HEK293 (cell line): ENCODE measurements at regions not wholly inside any gene's neighbourhood (a gene's known extent, or its start where the extent isn't known, plus 50 kb on each side); places are given as distances from the start of the nearest gene placed in this dataset.

Source experiments
- CTCF ChIA-PET: fragments of 350-600 bp; formaldehyde crosslinking; extraction: SDS; loops from one replicate; lab custom pipeline; 2021; ENCODE audit warnings: antibody characterized with exemption; lab: Yijun Ruan, JAX
- POLR2A ChIA-PET: fragments of 300-600 bp; formaldehyde crosslinking; extraction: SDS; loops from one replicate; lab custom pipeline; 2020; ENCODE audit warnings: antibody characterized with exemption, inconsistent platforms; lab: Yijun Ruan, JAX
- H3K27ac ChIP-seq: fragments of 200-500 bp; sonication (Bioruptor generic); 2 replicates; pipeline ENCODE4 v1.5.1; 2014; ENCODE audit warnings: low read depth, low read length, control low read depth, inconsistent platforms; ENCODE audit errors: extremely low read depth
- H3K36me3 ChIP-seq, 2 experiments: fragments of 200-500 bp in 1 of 2; sonication (Bioruptor generic) in 1 of 2; 1 replicate in 1 of 2; 2 replicates in 1 of 2; pipeline ENCODE4 v1.5.1; 2014 to 2017; ENCODE audit warnings: inconsistent platforms in 2 of 2, low read length in 2 of 2; ENCODE audit not compliant: control insufficient read depth in 2 of 2, insufficient read depth in 1 of 2
- H3K4me1 ChIP-seq: fragments of 200-500 bp; sonication (Bioruptor generic); 2 replicates; pipeline ENCODE4 v1.5.1; 2014; ENCODE audit warnings: mild to moderate bottlenecking, low read length, inconsistent platforms; ENCODE audit not compliant: control insufficient read depth, insufficient read depth
- H3K4me3 ChIP-seq: 2 replicates; pipeline ENCODE4 v1.5.1; 2011; ENCODE audit warnings: low read depth, mild to moderate bottlenecking, control low read depth, low read length, moderate library complexity
- H3K9me3 ChIP-seq: fragments of 200-500 bp; sonication (Bioruptor generic); 2 replicates; pipeline ENCODE4 v1.5.1; 2014; ENCODE audit warnings: low read depth, low read length, inconsistent platforms; ENCODE audit not compliant: control insufficient read depth, insufficient read depth
- HOXA7 ChIP-seq: sonication (generic); formaldehyde crosslinking; IDR thresholded peaks from 2 replicates; pipeline ENCODE4 v1.8.1; 2022; ENCODE audit warnings: missing genetic modification reagents, borderline replicate concordance
- KLF17 ChIP-seq: fragments of 450-650 bp; formaldehyde crosslinking; IDR thresholded peaks from 2 replicates; pipeline ENCODE4 v1.5.1; 2016; ENCODE audit warnings: missing biosample characterization, missing genetic modification characterization
- MEIS1 ChIP-seq: sonication (generic); formaldehyde crosslinking; IDR thresholded peaks from 2 replicates; pipeline ENCODE4 v1.8.1; 2022; ENCODE audit warnings: missing genetic modification reagents, mild to moderate bottlenecking, borderline replicate concordance
- MZF1 ChIP-seq: fragments of 450-650 bp; formaldehyde crosslinking; IDR thresholded peaks from 2 replicates; pipeline ENCODE4 v1.5.1; 2017; ENCODE audit warnings: missing biosample characterization, missing genetic modification characterization, borderline replicate concordance
- OSR2 ChIP-seq: fragments of 450-650 bp; formaldehyde crosslinking; IDR thresholded peaks from 2 replicates; pipeline ENCODE4 v1.5.1; 2016; ENCODE audit warnings: missing biosample characterization, missing genetic modification characterization
- PRDM10 ChIP-seq: fragments of 450-650 bp; formaldehyde crosslinking; IDR thresholded peaks from 2 replicates; pipeline ENCODE4 v1.5.1; 2016; ENCODE audit warnings: missing biosample characterization, missing genetic modification characterization
- PRDM2 ChIP-seq: fragments of 450-650 bp; formaldehyde crosslinking; IDR thresholded peaks from 2 replicates; pipeline ENCODE4 v1.5.1; 2016; ENCODE audit warnings: missing biosample characterization, missing genetic modification characterization, borderline replicate concordance
- SCRT1 ChIP-seq: fragments of 450-650 bp; formaldehyde crosslinking; IDR thresholded peaks from 2 replicates; pipeline ENCODE4 v1.5.1; 2016; ENCODE audit warnings: missing biosample characterization, missing genetic modification characterization, borderline replicate concordance
- ZBTB20 ChIP-seq: fragments of 450-650 bp; formaldehyde crosslinking; IDR thresholded peaks from 2 replicates; pipeline ENCODE4 v1.5.1; 2016; ENCODE audit warnings: missing biosample characterization, missing genetic modification characterization
- ZBTB8A ChIP-seq: fragments of 450-650 bp; formaldehyde crosslinking; IDR thresholded peaks from 2 replicates; pipeline ENCODE4 v1.5.1; 2016; ENCODE audit warnings: missing biosample characterization, missing genetic modification characterization
- ZFP69B ChIP-seq: fragments of 450-650 bp; formaldehyde crosslinking; IDR thresholded peaks from 2 replicates; pipeline ENCODE4 v1.5.1; 2016; ENCODE audit warnings: missing biosample characterization, missing genetic modification characterization
- ZNF239 ChIP-seq: fragments of 450-650 bp; formaldehyde crosslinking; IDR thresholded peaks from 2 replicates; pipeline ENCODE4 v1.5.1; 2016; ENCODE audit warnings: missing biosample characterization, missing genetic modification characterization
- ZNF26 ChIP-seq: fragments of 450-650 bp; formaldehyde crosslinking; IDR thresholded peaks from 2 replicates; pipeline ENCODE4 v1.5.1; 2016; ENCODE audit warnings: missing biosample characterization, missing genetic modification characterization
- ZNF266 ChIP-seq: fragments of 450-650 bp; formaldehyde crosslinking; IDR thresholded peaks from 2 replicates; pipeline ENCODE4 v1.5.1; 2016; ENCODE audit warnings: missing biosample characterization, missing genetic modification characterization, low read depth
- ZNF311 ChIP-seq: fragments of 450-650 bp; formaldehyde crosslinking; IDR thresholded peaks from 2 replicates; pipeline ENCODE4 v1.5.1; 2017; ENCODE audit warnings: missing biosample characterization, missing genetic modification characterization, borderline replicate concordance
- ZNF366 ChIP-seq: fragments of 450-650 bp; formaldehyde crosslinking; conservative IDR thresholded peaks from 2 replicates; pipeline ENCODE4 v1.5.1; 2016; ENCODE audit warnings: missing biosample characterization, missing genetic modification characterization
- ZNF791 ChIP-seq: fragments of 450-650 bp; formaldehyde crosslinking; IDR thresholded peaks from 2 replicates; pipeline ENCODE4 v1.5.1; 2016; ENCODE audit warnings: missing biosample characterization, missing genetic modification characterization

GRCh38 chr15:85872125-85872524 lies 77.4 kb upstream of the KLHL25 start:
- Histone ChIP-seq H3K4me1 (no peaks in the 10 kb centered on the region), H3K27ac (no peak overlapping the region), H3K4me3 (no peak overlapping the region), H3K36me3 (no peaks in the 10 kb centered on the region), H3K9me3 (no peaks in the 10 kb centered on the region)
- no peak for TF ChIP-seq ZBTB20 (tag by site-specific recombination)
- no peak for TF ChIP-seq HOXA7 (CRISPR knock-in tag)
- TF ChIP-seq ZNF311: no peak
- no peak for TF ChIP-seq ZFP69B
- no peak for TF ChIP-seq ZNF791 (tag by site-specific recombination)
- no peak for TF ChIP-seq ZNF26
- no peak for TF ChIP-seq MZF1 (tag by site-specific recombination)
- TF ChIP-seq PRDM10 (tag by site-specific recombination): no peak
- no peak for TF ChIP-seq ZNF266
- TF ChIP-seq ZNF239 (tag by site-specific recombination): no peak
- TF ChIP-seq ZBTB8A (tag by site-specific recombination): no peak
- TF ChIP-seq OSR2 (tag by site-specific recombination): no peak
- TF ChIP-seq ZNF366 (tag by site-specific recombination): no peak
- no peak for TF ChIP-seq KLF17 (tag by site-specific recombination)
- TF ChIP-seq PRDM2: no peak
- TF ChIP-seq MEIS1 (CRISPR knock-in tag): no peak
- TF ChIP-seq SCRT1 (tag by site-specific recombination): no peak
- ChIA-PET POLR2A (no interaction called here), CTCF (no interaction called here)
